MM.1S (cell line): ENCODE measurements at regions not wholly inside any gene's neighbourhood (a gene's known extent, or its start where the extent isn't known, plus 50 kb on each side); places are given as distances from the start of the nearest gene placed in this dataset.

Experiments
- DNase-seq: peaks from one replicate; pipeline ENCODE4 v3.0.0-alpha.2; 2015
- H2AFZ ChIP-seq: fragments of 300-600 bp; sonication (generic); 2 replicates; pipeline ENCODE4 v1.6.0; 2016; ENCODE audit warnings: antibody characterized with exemption, low read length
- H3F3A ChIP-seq: fragments of 300-600 bp; sonication (generic); 2 replicates; pipeline ENCODE4 v1.6.1; 2016; ENCODE audit warnings: mild to moderate bottlenecking, antibody characterized with exemption, low read length, moderate library complexity, mixed read lengths; ENCODE audit not compliant: insufficient read depth
- H3K27ac ChIP-seq: fragments of 300-600 bp; sonication (generic); 2 replicates; pipeline ENCODE4 v1.5.1; 2016; ENCODE audit warnings: mild to moderate bottlenecking, low read length
- H3K27me3 ChIP-seq: fragments of 300-600 bp; sonication (generic); replicated peaks from 2 replicates; pipeline ENCODE4 v1.6.0; 2016; ENCODE audit warnings: low read length; ENCODE audit not compliant: insufficient read depth
- H3K36me3 ChIP-seq: fragments of 300-600 bp; sonication (generic); replicated peaks from 2 replicates; pipeline ENCODE4 v1.6.1; 2016; ENCODE audit warnings: mild to moderate bottlenecking, low read length, mixed read lengths; ENCODE audit not compliant: insufficient read depth
- H3K4me1 ChIP-seq: fragments of 300-600 bp; sonication (generic); 2 replicates; pipeline ENCODE4 v1.6.1; 2016; ENCODE audit warnings: low read length, mixed read lengths
- H3K4me2 ChIP-seq: fragments of 300-600 bp; sonication (generic); 2 replicates; pipeline ENCODE4 v1.6.0; 2016; ENCODE audit warnings: low read depth, low read length
- H3K4me3 ChIP-seq: fragments of 300-600 bp; sonication (generic); 2 replicates; pipeline ENCODE4 v1.5.1; 2016; ENCODE audit warnings: low read length, mixed read lengths
- H3K79me2 ChIP-seq: fragments of 300-600 bp; sonication (generic); 2 replicates; pipeline ENCODE4 v1.6.1; 2016; ENCODE audit warnings: mixed run types, low read length, mixed read lengths
- H3K9ac ChIP-seq: fragments of 300-600 bp; sonication (generic); 2 replicates; pipeline ENCODE4 v1.6.1; 2016; ENCODE audit warnings: low read length, mixed read lengths
- H3K9me2 ChIP-seq: fragments of 300-600 bp; sonication (generic); replicated peaks from 2 replicates; pipeline ENCODE4 v1.6.1; 2016; ENCODE audit warnings: mild to moderate bottlenecking, low read length, mixed read lengths; ENCODE audit not compliant: insufficient read depth
- H3K9me3 ChIP-seq: fragments of 300-600 bp; sonication (generic); replicated peaks from 2 replicates; pipeline ENCODE4 v1.6.1; 2016; ENCODE audit warnings: mild to moderate bottlenecking, low read length, mixed read lengths; ENCODE audit not compliant: insufficient read depth
- H4K20me1 ChIP-seq: fragments of 300-600 bp; sonication (generic); 2 replicates; pipeline ENCODE4 v1.6.1; 2016; ENCODE audit warnings: mild to moderate bottlenecking, low read length, moderate library complexity, mixed read lengths; ENCODE audit not compliant: insufficient read depth
- CTCF ChIP-seq: fragments of 300-600 bp; sonication (generic); IDR thresholded peaks from 2 replicates; pipeline ENCODE4 v1.5.1; 2016; ENCODE audit warnings: antibody characterized with exemption, low read length, mixed read lengths
- EZH2 ChIP-seq: fragments of 300-600 bp; sonication (generic); optimal IDR thresholded peaks from 2 replicates; pipeline ENCODE3; 2017; ENCODE audit warnings: low read depth, mild to moderate bottlenecking, antibody characterized with exemption, low read length, mixed read lengths
- EZH2phosphoT487 ChIP-seq: fragments of 300-600 bp; sonication (generic); IDR thresholded peaks from 2 replicates; pipeline ENCODE4 v1.6.1; 2018; ENCODE audit warnings: antibody characterized with exemption, low read length

GRCh38 chr10:2222631-2223030, 485.3 kb upstream of the ADARB2 start:
- no peak for DNase-seq
- TF ChIP-seq EZH2phosphoT487 (no peak), EZH2 (no peak), CTCF (no peak)
- Histone ChIP-seq H3F3A (no peaks in the 10 kb centered on the region), H2AFZ (no peak overlapping the region), H3K4me1 (no peaks in the 10 kb centered on the region), H3K9ac (no peak overlapping the region), H3K9me3 (no peaks in the 10 kb centered on the region), H3K9me2 (no peaks in the 10 kb centered on the region), H4K20me1 (no peaks in the 10 kb centered on the region), H3K36me3 (no peaks in the 10 kb centered on the region), H3K4me3 (no peak overlapping the region), H3K27ac (no peak overlapping the region), H3K79me2 (no peaks in the 10 kb centered on the region), H3K4me2 (no peak overlapping the region), H3K27me3 (no peaks in the 10 kb centered on the region; the same call in 1 of the 2 replicates)

GRCh38 chr10:2214805-2215204, 477.5 kb upstream of the ADARB2 start:
- no peaks in the 10 kb centered on the region for H4K20me1 ChIP-seq
- no peaks in the 10 kb centered on the region for H3K36me3 ChIP-seq
- H3K4me1 ChIP-seq: no peaks in the 10 kb centered on the region
- no peak overlapping the region for H3K4me3 ChIP-seq
- H3K9me2 ChIP-seq: no peaks in the 10 kb centered on the region
- no peaks in the 10 kb centered on the region; the same call in 1 of the 2 replicates for H3K27me3 ChIP-seq
- no peak overlapping the region for H3K27ac ChIP-seq
- H3K9ac ChIP-seq: no peak overlapping the region
- H3F3A ChIP-seq: no peaks in the 10 kb centered on the region
- no peak overlapping the region for H3K4me2 ChIP-seq
- H3K79me2 ChIP-seq: no peaks in the 10 kb centered on the region
- H3K9me3 ChIP-seq: no peaks in the 10 kb centered on the region
- no peak for TF ChIP-seq EZH2phosphoT487
- TF ChIP-seq CTCF: no peak
- no peak for TF ChIP-seq EZH2
- H2AFZ ChIP-seq: no peak overlapping the region
- DNase-seq: no peak

- Histone ChIP-seq H3K36me3 (no peaks in the 10 kb centered on the region), H3K9me3 (no peaks in the 10 kb centered on the region), H3K4me3 (no peak overlapping the region), H3K9ac (no peak overlapping the region), H3K4me1 (no peaks in the 10 kb centered on the region), H4K20me1 (no peaks in the 10 kb centered on the region), H3K27me3 (no peaks in the 10 kb centered on the region; the same call in 1 of the 2 replicates), H2AFZ (no peak overlapping the region), H3F3A (no peaks in the 10 kb centered on the region), H3K79me2 (no peaks in the 10 kb centered on the region), H3K9me2 (no peaks in the 10 kb centered on the region), H3K27ac (no peak overlapping the region), H3K4me2 (no peak overlapping the region)
- TF ChIP-seq CTCF (no peak), EZH2phosphoT487 (no peak), EZH2 (no peak)
- no peak for DNase-seq
Observed at GRCh38 chr10:2214092-2214491, 476.8 kb upstream of the ADARB2 start.
